ENCODE measurements at regions not wholly inside any gene's neighbourhood (a gene's known extent, or its start where the extent isn't known, plus 50 kb on each side); places are given as distances from the start of the nearest gene placed in this dataset.

DNA sequence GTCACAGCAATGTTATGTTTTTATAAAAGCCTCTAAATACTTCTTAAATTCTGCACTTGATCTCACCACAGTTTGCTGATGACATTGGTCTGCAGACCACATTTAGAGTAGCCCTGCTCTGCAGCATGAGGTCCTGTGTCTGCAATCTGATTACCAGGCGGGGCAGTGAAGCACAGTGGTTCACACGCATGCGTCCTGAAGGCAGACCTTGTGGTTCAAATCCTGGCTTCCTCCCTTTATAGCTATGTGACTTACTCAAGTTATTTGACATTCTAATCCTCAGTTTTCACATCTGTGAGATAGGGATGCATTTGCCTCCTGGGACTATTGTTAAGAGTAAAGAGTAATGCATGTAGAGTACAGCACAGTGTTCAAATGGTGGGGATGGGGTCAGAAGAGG, 50.3 kb downstream of the BMAL2 start:
- DNase-seq (ENCODE audit: low spot score in 2 of 2) (no peak), ATAC-seq (no peak)
- H3K9me3 Mint-ChIP-seq, result no peaks in the 10 kb centered on the region
- no peaks in the 10 kb centered on the region for H3K36me3 Mint-ChIP-seq
- H3K27ac Mint-ChIP-seq, result no peak overlapping the region

- H3K27ac Mint-ChIP-seq, result no peak overlapping the region
These were observed 51.0 kb downstream of the BMAL2 start for GRCh38 chr12:27383429-27384260.

DNA sequence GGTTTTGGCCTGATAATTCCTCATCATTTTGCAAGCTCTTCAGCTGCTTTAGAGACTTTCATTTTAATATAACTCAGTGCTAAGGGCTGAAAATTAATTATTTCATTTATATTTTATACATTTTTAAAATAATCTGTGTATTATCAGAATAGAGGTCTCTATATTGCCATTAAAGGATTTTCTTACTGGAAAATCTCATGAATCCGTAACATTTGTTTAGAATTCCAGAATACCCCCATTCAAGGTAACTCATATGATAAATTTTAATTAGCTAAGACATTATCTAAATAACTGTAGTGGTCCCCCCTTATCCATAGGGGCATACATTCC, 51.6 kb downstream of the BMAL2 start:
- H3K9me3 Mint-ChIP-seq, result no peaks in the 10 kb centered on the region

More at GRCh38 chr12:27383429-27384260, 51.0 kb downstream of the BMAL2 start:
- DNase-seq (ENCODE audit: low spot score in 2 of 2), result peak; percentile 65 to 71
- H3K36me3 Mint-ChIP-seq, result no peaks in the 10 kb centered on the region
- no peaks in the 10 kb centered on the region for H3K9me3 Mint-ChIP-seq
- ATAC-seq, result peak; percentile 53 to 72

GRCh38 chr12:27385766-27386564, 53.3 kb downstream of the BMAL2 start:
- no peak overlapping the region for H3K27ac Mint-ChIP-seq
- no peaks in the 10 kb centered on the region for H3K9me3 Mint-ChIP-seq
- DNase-seq (ENCODE audit: low spot score in 2 of 2) (no peak), ATAC-seq (no peak)
- no peaks in the 10 kb centered on the region for H3K36me3 Mint-ChIP-seq

More for the DNA sequence above, 51.6 kb downstream of the BMAL2 start:
- H3K36me3 Mint-ChIP-seq, result no peaks in the 10 kb centered on the region
- ATAC-seq, result no peak
- H3K27ac Mint-ChIP-seq, result no peak overlapping the region
- DNase-seq (ENCODE audit: low spot score in 2 of 2), result no peak

- no peaks in the 10 kb centered on the region for H3K9me3 Mint-ChIP-seq
- peak in 1 of 2 donors; percentile 38 for ATAC-seq
- DNase-seq (ENCODE audit: low spot score in 2 of 2), result no peak
- H3K36me3 Mint-ChIP-seq, result no peaks in the 10 kb centered on the region
- H3K27ac Mint-ChIP-seq, result no peak overlapping the region
These were observed 54.8 kb downstream of the BMAL2 start for GRCh38 chr12:27387473-27387872.

- Mint-ChIP-seq H3K9me3 (no peaks in the 10 kb centered on the region), H3K36me3 (no peaks in the 10 kb centered on the region), H3K27ac (no peak overlapping the region)
- no peak for DNase-seq (ENCODE audit: low spot score in 2 of 2)
- ATAC-seq, result no peak
These were observed 56.0 kb downstream of the BMAL2 start for GRCh38 chr12:27388650-27389049.

- no peaks in the 10 kb centered on the region for H3K36me3 Mint-ChIP-seq
- H3K27ac Mint-ChIP-seq, result no peak overlapping the region
- H3K9me3 Mint-ChIP-seq, result no peaks in the 10 kb centered on the region
- no peak for ATAC-seq
- no peak for DNase-seq (ENCODE audit: low spot score in 2 of 2)
These were observed 51.9 kb upstream of the SMCO2 start for GRCh38 chr12:27394676-27395075.

- H3K9me3 Mint-ChIP-seq, result no peaks in the 10 kb centered on the region
- no peaks in the 10 kb centered on the region for H3K36me3 Mint-ChIP-seq
- DNase-seq (ENCODE audit: low spot score in 2 of 2), result no peak
These were observed 50.2 kb upstream of the SMCO2 start for GRCh38 chr12:27396216-27396815.

More at GRCh38 chr12:27396216-27396815, 50.2 kb upstream of the SMCO2 start:
- no peak overlapping the region for H3K27ac Mint-ChIP-seq
- no peak for ATAC-seq
